ENCODE measurements at regions not wholly inside any gene's neighbourhood (a gene's known extent, or its start where the extent isn't known, plus 50 kb on each side); places are given as distances from the start of the nearest gene placed in this dataset.

- Histone ChIP-seq H3K27ac (no peak overlapping the region), H3K36me3 (no peaks in the 10 kb centered on the region), H3K27me3 (no peaks in the 10 kb centered on the region), H3K9me3 (peaks cover 0 to 18% (median 12%) of the 10 kb centered on the region in 3 donors), H3K4me1 (peaks cover 0 to 6% (median 0%) of the 10 kb centered on the region in 3 donors), H3K4me3 (no peak overlapping the region)
- TF ChIP-seq CTCF (IDR thresholded peaks at IDR 0.05) (no peak), POLR2A (IDR thresholded peaks at IDR 0.05) (no peak)
- intact Hi-C loops (cut with DNase I): no loop called here
- 79 to 89% methylated on average over 4 of the region's 4 CpGs for WGBS, 2 donors
- DNase-seq: no peak
These were observed 103.3 kb downstream of the TFAP2B start for GRCh38 chr6:50921968-50922367.

GRCh38 chr6:50922579-50923525 is 104.2 kb downstream of the TFAP2B start:
- H3K36me3 ChIP-seq: no peaks in the 10 kb centered on the region
- peaks cover 0 to 18% (median 12%) of the 10 kb centered on the region in 3 donors for H3K9me3 ChIP-seq
- peaks cover 0 to 6% (median 0%) of the 10 kb centered on the region in 3 donors for H3K4me1 ChIP-seq
- intact Hi-C loops (cut with DNase I): no loop called here
- H3K27ac ChIP-seq: peak overlapping the region in 1 of 4 donors; percentile 17
- no peak overlapping the region for H3K4me3 ChIP-seq
- 0 to 5% methylated on average over 1 of the region's 1 CpG for WGBS, 2 donors
- H3K27me3 ChIP-seq: no peaks in the 10 kb centered on the region
- no peak for DNase-seq
- TF ChIP-seq CTCF (IDR thresholded peaks at IDR 0.05) (no peak), POLR2A (IDR thresholded peaks at IDR 0.05) (no peak)

- no peaks in the 10 kb centered on the region for H3K36me3 ChIP-seq
- peaks cover 0 to 18% (median 12%) of the 10 kb centered on the region in 3 donors for H3K9me3 ChIP-seq
- intact Hi-C loops (cut with DNase I): no loop called here
- H3K4me3 ChIP-seq: no peak overlapping the region
- H3K27me3 ChIP-seq: no peaks in the 10 kb centered on the region
- TF ChIP-seq POLR2A (IDR thresholded peaks at IDR 0.05) (no peak), CTCF (IDR thresholded peaks at IDR 0.05) (no peak)
- DNase-seq: no peak
- no peak overlapping the region for H3K27ac ChIP-seq
- WGBS, 2 donors: 62 to 86% methylated on average over 3 of the region's 3 CpGs
- peaks cover 0 to 6% (median 0%) of the 10 kb centered on the region in 3 donors for H3K4me1 ChIP-seq
These were observed 106.1 kb downstream of the TFAP2B start for GRCh38 chr6:50924758-50925157.

- TF ChIP-seq CTCF (IDR thresholded peaks at IDR 0.05): no peak
- TF ChIP-seq POLR2A (IDR thresholded peaks at IDR 0.05): no peak
- Histone ChIP-seq H3K36me3 (no peaks in the 10 kb centered on the region), H3K4me1 (peaks cover 0 to 6% (median 0%) of the 10 kb centered on the region in 3 donors), H3K4me3 (no peak overlapping the region), H3K27me3 (no peaks in the 10 kb centered on the region), H3K9me3 (peaks cover 0 to 18% (median 12%) of the 10 kb centered on the region in 3 donors), H3K27ac (no peak overlapping the region)
- intact Hi-C loops (cut with DNase I): no loop called here
- no peak for DNase-seq
These were observed 106.9 kb downstream of the TFAP2B start for GRCh38 chr6:50925548-50925947.

GRCh38 chr6:50925981-50926380 is 107.3 kb downstream of the TFAP2B start:
- H3K9me3 ChIP-seq: peaks cover 0 to 14% (median 10%) of the 10 kb centered on the region in 3 donors
- H3K4me1 ChIP-seq: peaks cover 0 to 6% (median 0%) of the 10 kb centered on the region in 3 donors
- intact Hi-C loops (cut with DNase I): no loop called here
- TF ChIP-seq POLR2A (IDR thresholded peaks at IDR 0.05) (no peak), CTCF (IDR thresholded peaks at IDR 0.05) (no peak)
- no peaks in the 10 kb centered on the region for H3K27me3 ChIP-seq
- no peak overlapping the region for H3K27ac ChIP-seq
- DNase-seq: no peak
- H3K36me3 ChIP-seq: no peaks in the 10 kb centered on the region
- 72 to 79% methylated on average over 2 of the region's 2 CpGs for WGBS, 2 donors
- H3K4me3 ChIP-seq: no peak overlapping the region

Measured in esophagus squamous epithelium (tissue), 5 donors.